Glutamatergic neuron (in vitro differentiated cells): ENCODE measurements at regions not wholly inside any gene's neighbourhood (a gene's known extent, or its start where the extent isn't known, plus 50 kb on each side); places are given as distances from the start of the nearest gene placed in this dataset.

Experiments used
- DNase-seq: peaks from one replicate; pipeline ENCODE4 v3.0.0; 2022
- H3K27ac Mint-ChIP-seq: one replicate; pipeline ENCODE4 v1.8.0; 2020; ENCODE audit warnings: mild to moderate bottlenecking, mixed read lengths, inconsistent platforms; ENCODE audit not compliant: unreplicated experiment
- H3K27me3 Mint-ChIP-seq: one replicate; pipeline ENCODE4 v1.8.0; 2020; ENCODE audit warnings: mild to moderate bottlenecking, moderate library complexity, mixed read lengths, inconsistent platforms; ENCODE audit not compliant: unreplicated experiment
- H3K36me3 Mint-ChIP-seq: one replicate; pipeline ENCODE4 v1.8.0; 2020; ENCODE audit warnings: mild to moderate bottlenecking, mixed read lengths, inconsistent platforms; ENCODE audit not compliant: unreplicated experiment
- H3K4me1 Mint-ChIP-seq: one replicate; pipeline ENCODE4 v1.8.0; 2020; ENCODE audit warnings: mild to moderate bottlenecking, low read depth, mixed read lengths, inconsistent platforms; ENCODE audit not compliant: unreplicated experiment
- H3K4me3 Mint-ChIP-seq: one replicate; pipeline ENCODE4 v1.8.0; 2020; ENCODE audit warnings: mild to moderate bottlenecking, mixed read lengths, inconsistent platforms; ENCODE audit not compliant: unreplicated experiment
- H3K9me3 Mint-ChIP-seq: one replicate; pipeline ENCODE4 v1.8.0; 2020; ENCODE audit warnings: mild to moderate bottlenecking, moderate library complexity, mixed read lengths, inconsistent platforms; ENCODE audit not compliant: unreplicated experiment
- TF ChIP-seq, protein P1 (sequence below): fragments of 200-600 bp; sonication (generic); IDR thresholded peaks from one replicate; pipeline ENCODE4 v1.5.0; 2021; ENCODE audit not compliant: partially characterized antibody, unreplicated experiment

DNA sequence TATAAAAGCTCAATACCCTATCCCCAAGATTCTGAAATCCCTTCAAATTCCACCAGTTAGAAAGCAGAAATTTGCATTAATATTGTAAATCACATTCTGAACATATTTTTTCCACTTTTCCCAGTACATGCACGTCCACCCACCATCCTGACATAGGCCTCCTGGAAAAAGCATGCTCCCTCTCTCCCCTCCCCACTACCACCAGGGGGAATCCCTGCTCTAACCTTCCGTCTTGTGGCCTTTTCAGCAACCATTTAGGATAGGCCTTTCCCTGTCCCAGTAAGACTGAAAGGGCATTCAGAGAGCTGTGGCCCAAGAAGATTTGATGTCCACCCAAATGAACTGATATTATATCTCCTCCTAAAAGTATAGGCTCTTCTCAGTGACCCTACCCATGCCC lies 182.1 kb downstream of the ARRDC4 start:
- Mint-ChIP-seq H3K27me3 (no peaks in the 10 kb centered on the region), H3K9me3 (no peaks in the 10 kb centered on the region), H3K4me1 (no peaks in the 10 kb centered on the region), H3K4me3 (no peak overlapping the region), H3K27ac (no peak overlapping the region), H3K36me3 (no peaks in the 10 kb centered on the region)
- no peak for DNase-seq
- TF ChIP-seq, protein P1, sequence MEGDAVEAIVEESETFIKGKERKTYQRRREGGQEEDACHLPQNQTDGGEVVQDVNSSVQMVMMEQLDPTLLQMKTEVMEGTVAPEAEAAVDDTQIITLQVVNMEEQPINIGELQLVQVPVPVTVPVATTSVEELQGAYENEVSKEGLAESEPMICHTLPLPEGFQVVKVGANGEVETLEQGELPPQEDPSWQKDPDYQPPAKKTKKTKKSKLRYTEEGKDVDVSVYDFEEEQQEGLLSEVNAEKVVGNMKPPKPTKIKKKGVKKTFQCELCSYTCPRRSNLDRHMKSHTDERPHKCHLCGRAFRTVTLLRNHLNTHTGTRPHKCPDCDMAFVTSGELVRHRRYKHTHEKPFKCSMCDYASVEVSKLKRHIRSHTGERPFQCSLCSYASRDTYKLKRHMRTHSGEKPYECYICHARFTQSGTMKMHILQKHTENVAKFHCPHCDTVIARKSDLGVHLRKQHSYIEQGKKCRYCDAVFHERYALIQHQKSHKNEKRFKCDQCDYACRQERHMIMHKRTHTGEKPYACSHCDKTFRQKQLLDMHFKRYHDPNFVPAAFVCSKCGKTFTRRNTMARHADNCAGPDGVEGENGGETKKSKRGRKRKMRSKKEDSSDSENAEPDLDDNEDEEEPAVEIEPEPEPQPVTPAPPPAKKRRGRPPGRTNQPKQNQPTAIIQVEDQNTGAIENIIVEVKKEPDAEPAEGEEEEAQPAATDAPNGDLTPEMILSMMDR = no peak

DNA sequence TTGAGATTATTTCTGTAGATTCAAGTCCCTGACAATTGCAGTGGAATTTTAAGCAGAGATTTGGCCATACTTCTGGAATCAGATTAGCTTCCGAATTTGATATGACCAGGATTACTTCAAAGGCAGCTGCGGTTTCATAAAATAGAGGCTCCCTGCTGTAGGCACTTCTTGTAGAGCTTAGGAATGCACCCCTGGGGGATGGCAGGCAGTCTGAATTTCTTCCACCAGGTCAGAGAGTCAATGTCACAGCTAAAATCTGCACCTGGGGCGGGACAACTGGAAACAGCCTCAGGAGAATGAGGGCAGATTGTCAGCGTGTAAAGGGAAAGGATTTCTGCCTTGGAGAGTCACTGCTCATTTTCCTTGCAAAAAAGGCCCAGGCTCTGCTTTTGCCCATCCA lies 182.6 kb downstream of the ARRDC4 start:
- H3K36me3 Mint-ChIP-seq = no peaks in the 10 kb centered on the region
- no peaks in the 10 kb centered on the region for H3K4me1 Mint-ChIP-seq
- no peaks in the 10 kb centered on the region for H3K27me3 Mint-ChIP-seq
- H3K4me3 Mint-ChIP-seq = no peak overlapping the region
- H3K27ac Mint-ChIP-seq = no peak overlapping the region
- TF ChIP-seq, protein P1 = no peak
- DNase-seq = no peak
- no peaks in the 10 kb centered on the region for H3K9me3 Mint-ChIP-seq

DNA sequence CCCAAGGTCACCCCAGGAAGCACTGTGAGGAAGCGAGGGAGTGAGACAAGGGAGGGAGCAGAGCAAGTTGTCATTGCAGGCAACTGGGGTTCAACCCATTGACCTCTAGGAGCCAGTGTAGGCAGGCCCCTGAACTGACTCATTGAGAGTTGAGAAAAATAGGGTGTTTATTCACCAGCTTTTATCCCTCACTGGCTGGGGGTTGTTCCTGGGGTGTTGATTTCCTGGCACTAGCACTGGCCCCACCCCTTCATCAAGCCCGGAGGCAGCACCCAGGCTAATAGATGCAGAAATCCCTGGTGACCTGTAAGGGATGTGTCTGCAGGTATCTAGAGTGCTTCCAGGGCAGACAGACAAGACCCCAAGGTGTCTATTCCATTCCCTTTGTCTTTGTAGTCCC lies 183.9 kb downstream of the ARRDC4 start:
- Mint-ChIP-seq H3K36me3 (no peaks in the 10 kb centered on the region), H3K4me1 (no peaks in the 10 kb centered on the region), H3K27me3 (no peaks in the 10 kb centered on the region), H3K27ac (no peak overlapping the region), H3K9me3 (no peaks in the 10 kb centered on the region), H3K4me3 (no peak overlapping the region)
- TF ChIP-seq, protein P1 = no peak
- no peak for DNase-seq

DNA sequence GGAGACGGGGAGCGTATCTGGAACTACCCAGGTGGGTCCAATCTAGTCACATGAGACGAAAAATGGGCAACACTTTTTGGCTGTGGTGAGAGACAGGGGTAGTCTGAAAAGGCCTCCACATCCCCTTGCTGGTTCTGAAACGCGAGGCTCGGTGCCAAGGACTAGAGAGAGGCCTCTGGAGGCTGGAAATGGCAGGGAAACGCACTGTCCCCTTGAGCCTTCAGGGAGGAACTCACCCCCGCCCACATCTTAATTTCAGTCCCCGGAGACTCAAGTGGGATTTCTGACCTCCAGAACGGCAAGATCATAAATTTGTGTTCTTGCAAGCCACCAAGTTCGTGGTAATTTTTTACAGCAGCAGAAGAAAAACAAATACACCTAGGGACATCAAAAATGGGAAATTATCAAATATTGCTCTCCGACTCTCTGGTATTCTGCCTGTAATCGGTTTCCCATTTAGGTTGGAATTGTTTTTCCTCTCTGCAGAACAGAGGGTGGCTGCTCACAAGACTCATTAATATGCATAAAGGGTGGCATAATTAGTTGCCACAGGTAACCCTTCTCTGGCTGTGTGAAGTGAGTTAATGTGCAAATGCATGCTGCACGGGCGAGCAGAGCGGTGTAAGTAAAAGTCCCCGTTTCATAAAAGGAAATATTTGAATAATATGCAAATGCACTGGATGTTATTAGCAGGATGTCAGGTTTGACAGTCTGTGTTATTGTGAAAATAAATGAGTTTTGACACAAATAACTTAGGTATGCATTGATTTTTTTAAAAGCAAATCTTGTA lies 185.7 kb downstream of the ARRDC4 start:
- no peaks in the 10 kb centered on the region for H3K4me1 Mint-ChIP-seq
- H3K27ac Mint-ChIP-seq = no peak overlapping the region
- H3K4me3 Mint-ChIP-seq = no peak overlapping the region
- no peaks in the 10 kb centered on the region for H3K27me3 Mint-ChIP-seq
- no peaks in the 10 kb centered on the region for H3K36me3 Mint-ChIP-seq
- TF ChIP-seq, protein P1 = no peak
- DNase-seq = no peak
- H3K9me3 Mint-ChIP-seq = no peaks in the 10 kb centered on the region

DNA sequence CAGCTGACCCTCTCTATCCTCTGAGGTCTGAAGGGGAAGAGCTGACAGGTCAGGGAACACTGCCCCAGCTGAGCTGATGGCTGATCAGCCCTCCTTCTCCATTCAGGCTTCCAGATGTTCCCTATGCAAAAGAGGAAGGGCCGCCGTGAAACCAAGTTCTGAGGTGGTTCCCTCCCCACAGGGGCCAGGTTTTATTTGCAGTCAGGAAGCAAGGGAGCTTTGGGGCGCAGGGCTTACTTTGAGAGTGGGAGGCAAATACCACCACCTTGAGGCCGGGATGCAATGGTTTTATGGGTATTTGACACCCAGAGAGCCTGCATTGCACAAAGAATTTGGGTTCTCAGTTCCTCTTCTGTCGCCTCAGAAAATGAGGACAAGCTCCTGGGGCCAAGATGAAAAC lies 186.9 kb downstream of the ARRDC4 start:
- no peaks in the 10 kb centered on the region for H3K4me1 Mint-ChIP-seq
- H3K36me3 Mint-ChIP-seq = no peaks in the 10 kb centered on the region
- no peaks in the 10 kb centered on the region for H3K27me3 Mint-ChIP-seq
- no peaks in the 10 kb centered on the region for H3K9me3 Mint-ChIP-seq
- H3K27ac Mint-ChIP-seq = no peak overlapping the region
- TF ChIP-seq, protein P1 = no peak
- no peak overlapping the region for H3K4me3 Mint-ChIP-seq
- DNase-seq = no peak
